ENCODE measurements at regions not wholly inside any gene's neighbourhood (a gene's known extent, or its start where the extent isn't known, plus 50 kb on each side); places are given as distances from the start of the nearest gene placed in this dataset.

DNA sequence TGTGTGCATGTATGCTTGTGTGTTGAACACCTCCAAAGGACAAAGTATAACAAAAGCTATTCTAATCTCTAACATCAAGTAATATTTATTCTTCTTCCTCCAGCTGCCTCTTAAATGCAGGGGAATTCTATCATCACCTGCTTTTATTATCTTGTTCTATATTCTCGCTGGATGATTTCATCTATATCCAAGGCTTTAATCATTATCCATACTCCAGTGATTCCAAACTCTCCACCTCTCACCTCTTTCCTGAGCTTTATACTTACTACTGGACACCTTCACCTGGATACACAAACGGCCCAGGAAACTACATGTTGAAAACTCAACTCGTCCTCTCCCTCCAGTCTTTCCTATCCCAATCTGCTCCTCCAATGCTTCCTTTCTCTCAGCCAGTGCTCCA is 418.6 kb downstream of the KLF5 start:
- Histone ChIP-seq H3K4me1 (ENCODE audit: control insufficient read depth, insufficient read depth, low read length) (no peaks in the 10 kb centered on the region), H3K4me3 (ENCODE audit: low read length) (no peak overlapping the region), H3K27me3 (ENCODE audit: control insufficient read depth, insufficient read depth) (no peaks in the 10 kb centered on the region), H3K9me3 (ENCODE audit: control insufficient read depth, low read length) (no peaks in the 10 kb centered on the region), H3K27ac (ENCODE audit: low read length) (no peak overlapping the region)
- WGBS, result 78% methylated on average over 3 of the region's 3 CpGs
- DNase-seq, result no peak
- intact Hi-C loops (cut with DNase I), result no loop called here
- ATAC-seq, result no peak

DNA sequence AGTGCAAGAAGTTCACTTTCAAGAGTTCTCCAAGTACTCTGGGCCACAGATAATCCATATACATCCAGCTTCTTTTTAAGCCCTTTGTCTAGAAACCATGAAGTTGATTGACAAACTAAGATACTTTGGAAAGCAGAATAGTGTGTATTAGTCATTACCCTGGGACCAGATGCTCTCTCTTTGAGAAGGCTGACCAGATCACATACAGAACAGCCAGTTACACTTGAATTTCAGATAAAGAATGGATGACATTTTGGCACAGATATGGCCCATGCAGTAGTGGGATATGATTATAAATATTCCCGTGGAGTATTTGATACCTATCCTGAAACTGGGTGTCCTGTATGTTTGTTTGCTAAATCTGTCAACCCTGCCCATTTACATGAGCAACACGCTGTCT is 414.2 kb downstream of the KLF5 start:
- Histone ChIP-seq H3K27ac (ENCODE audit: low read length) (no peak overlapping the region), H3K27me3 (ENCODE audit: control insufficient read depth, insufficient read depth) (no peaks in the 10 kb centered on the region), H3K4me3 (ENCODE audit: low read length) (no peak overlapping the region), H3K9me3 (ENCODE audit: control insufficient read depth, low read length) (no peaks in the 10 kb centered on the region), H3K4me1 (ENCODE audit: control insufficient read depth, insufficient read depth, low read length) (no peaks in the 10 kb centered on the region)
- DNase-seq, result no peak
- intact Hi-C loops (cut with DNase I), result no loop called here
- WGBS, result 64% methylated on average over 2 of the region's 2 CpGs
- ATAC-seq, result no peak

DNA sequence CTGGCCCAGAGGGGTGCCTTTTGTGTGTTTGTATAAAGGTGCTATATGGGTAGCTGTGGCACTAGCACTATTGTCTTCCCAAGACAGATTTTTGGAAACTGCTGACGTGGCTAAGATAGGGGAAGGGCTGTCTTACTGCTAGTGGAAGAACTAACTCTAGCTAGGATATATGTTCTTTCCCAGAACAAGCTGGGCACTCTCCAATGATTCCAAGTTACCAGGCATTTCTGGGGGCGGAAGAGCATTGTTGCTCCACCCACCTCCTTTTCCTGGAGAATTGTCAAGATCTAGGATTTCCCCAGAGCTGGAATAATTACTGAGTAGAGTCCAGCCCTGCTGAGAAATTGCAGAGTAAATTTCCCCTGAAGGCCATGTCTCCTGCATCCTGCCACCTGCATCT is 408.3 kb downstream of the KLF5 start:
- DNase-seq, result no peak
- H3K4me1 ChIP-seq (ENCODE audit: control insufficient read depth, insufficient read depth, low read length), result no peaks in the 10 kb centered on the region
- H3K4me3 ChIP-seq (ENCODE audit: low read length), result no peak overlapping the region
- intact Hi-C loops (cut with DNase I), result no loop called here
- WGBS, result 48% methylated on average over 2 of the region's 2 CpGs
- ATAC-seq, result peak in 1 of 2 donors; percentile 29
- no peak overlapping the region for H3K27ac ChIP-seq (ENCODE audit: low read length)
- H3K27me3 ChIP-seq (ENCODE audit: control insufficient read depth, insufficient read depth), result no peaks in the 10 kb centered on the region
- H3K9me3 ChIP-seq (ENCODE audit: control insufficient read depth, low read length), result no peaks in the 10 kb centered on the region

DNA sequence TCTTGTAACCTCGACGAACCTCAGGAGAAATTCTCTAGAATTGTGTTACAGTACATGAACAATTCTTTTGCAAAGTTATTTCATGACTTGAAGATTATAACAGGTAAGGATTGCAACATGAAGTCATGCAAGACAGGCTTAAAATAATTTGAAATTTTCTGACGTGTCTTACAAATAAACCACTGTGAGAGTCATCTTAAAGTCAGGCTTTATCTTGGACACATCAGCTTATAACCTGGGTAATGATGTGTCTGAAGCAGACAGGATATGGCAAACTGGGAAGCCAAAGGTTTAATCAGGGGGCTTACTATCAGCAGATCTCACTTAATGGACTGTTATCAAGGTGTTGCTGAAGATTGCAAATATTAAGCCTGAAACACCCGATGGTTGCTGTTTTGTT is 407.8 kb downstream of the KLF5 start:
- H3K4me3 ChIP-seq (ENCODE audit: low read length), result no peak overlapping the region
- no peaks in the 10 kb centered on the region for H3K9me3 ChIP-seq (ENCODE audit: control insufficient read depth, low read length)
- ATAC-seq (no peak), DNase-seq (no peak)
- intact Hi-C loops (cut with DNase I), result no loop called here
- H3K27me3 ChIP-seq (ENCODE audit: control insufficient read depth, insufficient read depth), result no peaks in the 10 kb centered on the region
- no peaks in the 10 kb centered on the region for H3K4me1 ChIP-seq (ENCODE audit: control insufficient read depth, insufficient read depth, low read length)
- WGBS, result 70% methylated on average over 4 of the region's 4 CpGs
- H3K27ac ChIP-seq (ENCODE audit: low read length), result no peak overlapping the region

DNA sequence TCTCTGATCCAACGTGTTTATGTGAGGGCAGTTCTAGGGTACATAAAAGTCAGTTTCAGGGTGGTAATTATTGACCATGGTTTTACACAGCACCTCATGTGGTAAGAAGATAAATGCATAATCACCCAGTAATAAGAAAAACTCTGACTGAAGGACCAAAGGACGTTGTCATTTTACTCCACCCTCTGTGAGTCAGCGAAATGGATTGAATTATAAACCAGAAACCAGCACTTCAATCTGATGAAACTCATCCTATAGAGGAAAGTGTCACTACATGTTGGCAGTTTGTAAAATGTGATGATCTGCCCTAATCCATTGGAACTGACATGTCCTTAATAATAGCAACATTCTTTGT is 406.8 kb downstream of the KLF5 start:
- H3K27ac ChIP-seq (ENCODE audit: low read length), result no peak overlapping the region
- no peak overlapping the region for H3K4me3 ChIP-seq (ENCODE audit: low read length)
- DNase-seq (no peak), ATAC-seq (no peak)
- no peaks in the 10 kb centered on the region for H3K4me1 ChIP-seq (ENCODE audit: control insufficient read depth, insufficient read depth, low read length)
- no peaks in the 10 kb centered on the region for H3K27me3 ChIP-seq (ENCODE audit: control insufficient read depth, insufficient read depth)
- H3K9me3 ChIP-seq (ENCODE audit: control insufficient read depth, low read length), result no peaks in the 10 kb centered on the region
- intact Hi-C loops (cut with DNase I), result no loop called here
- 48% methylated on average over 3 of the region's 3 CpGs for WGBS

DNA sequence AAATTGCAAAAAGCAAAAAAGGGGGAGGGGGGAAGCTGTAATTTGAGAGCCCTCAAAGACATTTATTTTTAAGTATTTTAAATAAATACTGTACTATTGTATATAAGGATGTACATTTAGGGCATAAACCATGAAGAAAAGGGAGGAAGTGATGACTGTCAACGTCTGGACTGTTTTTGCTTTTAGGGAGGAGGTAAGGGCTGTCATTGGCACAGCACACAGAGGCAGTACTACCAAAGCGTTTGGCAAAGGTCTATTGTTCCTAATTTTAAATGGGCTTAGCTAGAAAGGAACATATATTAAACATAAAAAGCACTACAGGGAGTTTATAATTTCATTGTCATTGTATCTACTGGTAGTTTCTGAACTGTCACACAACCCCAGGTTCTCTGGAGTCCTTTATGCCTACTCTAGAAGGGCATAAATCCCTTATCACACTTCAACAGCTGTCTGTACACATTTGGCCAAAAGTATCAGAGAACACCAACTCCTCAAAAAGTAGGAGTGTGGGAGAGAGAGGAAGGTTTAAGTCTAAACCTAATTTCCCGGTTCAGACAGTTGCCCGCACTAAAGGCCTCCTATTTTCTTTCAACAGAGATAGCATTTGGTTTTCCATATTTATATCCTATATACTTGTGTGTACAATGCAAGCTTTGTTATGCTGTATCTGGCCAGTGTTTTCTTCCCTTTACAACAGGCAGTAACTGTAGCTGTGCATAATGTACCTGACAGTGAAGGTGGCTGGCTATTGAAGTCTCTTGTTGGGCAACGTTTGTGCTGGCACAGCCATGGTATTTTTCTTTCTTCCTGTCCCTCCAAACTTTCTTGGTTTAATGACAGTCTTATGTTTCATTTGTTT is 406.2 kb downstream of the KLF5 start:
- no peak for DNase-seq
- Histone ChIP-seq H3K4me1 (ENCODE audit: control insufficient read depth, insufficient read depth, low read length) (no peaks in the 10 kb centered on the region), H3K9me3 (ENCODE audit: control insufficient read depth, low read length) (no peaks in the 10 kb centered on the region), H3K27me3 (ENCODE audit: control insufficient read depth, insufficient read depth) (no peaks in the 10 kb centered on the region), H3K4me3 (ENCODE audit: low read length) (no peak overlapping the region), H3K27ac (ENCODE audit: low read length) (no peak overlapping the region)
- WGBS, result 46% methylated on average over 5 of the region's 5 CpGs
- intact Hi-C loops (cut with DNase I), result no loop called here
- no peak for ATAC-seq

DNA sequence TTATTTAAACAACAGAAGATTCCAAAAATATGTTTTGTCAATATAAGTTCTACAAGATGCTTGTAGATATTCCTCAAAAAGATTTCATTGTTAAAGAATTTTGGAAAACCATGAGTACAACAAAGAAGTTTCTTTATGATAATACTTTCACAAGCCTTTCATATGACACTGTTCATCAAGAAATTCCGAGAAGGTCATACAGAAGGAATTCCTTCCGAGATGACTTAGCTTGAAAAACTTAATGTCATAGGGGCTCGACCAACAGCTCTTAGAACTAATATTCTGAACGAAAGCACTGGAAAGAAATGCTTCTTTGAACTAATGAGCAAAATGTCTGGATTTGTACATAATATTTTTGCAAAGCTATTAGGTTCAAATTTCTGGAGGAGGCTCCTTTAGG is 403.4 kb downstream of the KLF5 start:
- no peak for DNase-seq
- Histone ChIP-seq H3K4me1 (ENCODE audit: control insufficient read depth, insufficient read depth, low read length) (no peaks in the 10 kb centered on the region), H3K9me3 (ENCODE audit: control insufficient read depth, low read length) (no peaks in the 10 kb centered on the region), H3K27me3 (ENCODE audit: control insufficient read depth, insufficient read depth) (no peaks in the 10 kb centered on the region), H3K4me3 (ENCODE audit: low read length) (no peak overlapping the region), H3K27ac (ENCODE audit: low read length) (no peak overlapping the region)
- ATAC-seq, result no peak
- 66% methylated on average over 4 of the region's 4 CpGs for WGBS
- intact Hi-C loops (cut with DNase I), result no loop called here

DNA sequence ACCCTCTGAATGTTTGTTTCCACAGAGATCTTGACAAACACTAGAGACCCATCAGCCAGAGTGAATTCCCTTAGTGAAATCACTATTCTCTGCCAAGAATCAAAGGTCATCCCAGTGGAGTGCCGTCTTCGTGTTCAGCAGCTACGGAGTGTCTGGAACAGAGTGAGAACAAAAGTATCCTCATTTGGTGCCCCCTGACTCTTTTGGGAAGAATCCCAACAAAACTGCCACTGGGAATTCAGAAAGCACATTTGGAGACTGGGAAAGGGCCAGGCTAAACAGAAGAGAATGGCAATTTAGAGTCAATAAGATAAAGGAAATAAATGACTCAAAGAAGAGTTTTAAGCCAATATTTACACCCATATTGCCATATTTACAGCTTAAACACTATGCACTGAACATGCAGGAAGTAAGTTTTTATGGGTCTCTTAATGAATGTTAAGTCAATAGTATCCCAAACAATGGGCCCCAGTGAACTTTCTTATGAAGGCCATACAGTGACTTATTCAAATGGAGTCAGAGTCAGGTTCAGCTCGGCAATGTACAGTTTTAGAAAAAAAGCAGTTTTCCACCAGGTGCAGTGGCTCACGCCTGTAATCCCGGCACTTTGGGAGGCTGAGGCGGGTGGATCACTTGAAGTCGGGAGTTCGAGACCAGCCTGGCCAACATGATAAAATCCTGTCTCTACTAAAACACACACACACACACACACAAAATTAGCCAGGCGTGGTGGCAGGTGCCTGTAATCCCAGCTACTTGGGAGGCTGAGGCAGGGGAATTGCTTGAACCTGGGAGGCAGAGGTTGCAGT is 392.6 kb downstream of the KLF5 start:
- no peaks in the 10 kb centered on the region for H3K4me1 ChIP-seq (ENCODE audit: control insufficient read depth, insufficient read depth, low read length)
- DNase-seq (no peak), ATAC-seq (peak in 1 of 2 donors; percentile 40)
- no peak overlapping the region for H3K4me3 ChIP-seq (ENCODE audit: low read length)
- no peak overlapping the region for H3K27ac ChIP-seq (ENCODE audit: low read length)
- no peaks in the 10 kb centered on the region for H3K27me3 ChIP-seq (ENCODE audit: control insufficient read depth, insufficient read depth)
- intact Hi-C loops (cut with DNase I), result no loop called here
- WGBS, result 67% methylated on average over 10 of the region's 10 CpGs
- H3K9me3 ChIP-seq (ENCODE audit: control insufficient read depth, low read length), result no peaks in the 10 kb centered on the region

DNA sequence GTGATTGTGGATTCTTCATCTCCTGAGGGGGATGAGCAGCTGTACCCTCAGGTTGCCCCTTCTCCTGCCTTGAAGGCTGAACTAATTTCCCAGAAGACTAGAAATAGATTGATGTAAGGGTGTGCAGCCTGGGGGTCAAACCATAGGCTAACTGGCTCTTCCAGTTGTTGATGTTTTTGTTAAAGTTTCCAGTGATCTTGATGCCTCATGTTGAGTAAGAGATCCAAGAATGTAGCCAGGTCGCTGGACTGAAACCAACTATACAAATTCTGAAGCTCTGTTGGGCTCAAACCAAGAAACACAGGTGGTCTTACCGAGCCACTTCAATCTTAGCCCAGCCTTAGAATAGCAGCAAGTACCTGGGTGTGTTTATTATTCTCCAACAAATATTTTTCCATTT is 391.8 kb downstream of the KLF5 start:
- Histone ChIP-seq H3K4me3 (ENCODE audit: low read length) (no peak overlapping the region), H3K4me1 (ENCODE audit: control insufficient read depth, insufficient read depth, low read length) (no peaks in the 10 kb centered on the region), H3K27ac (ENCODE audit: low read length) (no peak overlapping the region), H3K9me3 (ENCODE audit: control insufficient read depth, low read length) (no peaks in the 10 kb centered on the region), H3K27me3 (ENCODE audit: control insufficient read depth, insufficient read depth) (no peaks in the 10 kb centered on the region)
- intact Hi-C loops (cut with DNase I), result no loop called here
- ATAC-seq (no peak), DNase-seq (no peak)
- 69% methylated on average over 2 of the region's 2 CpGs for WGBS

DNA sequence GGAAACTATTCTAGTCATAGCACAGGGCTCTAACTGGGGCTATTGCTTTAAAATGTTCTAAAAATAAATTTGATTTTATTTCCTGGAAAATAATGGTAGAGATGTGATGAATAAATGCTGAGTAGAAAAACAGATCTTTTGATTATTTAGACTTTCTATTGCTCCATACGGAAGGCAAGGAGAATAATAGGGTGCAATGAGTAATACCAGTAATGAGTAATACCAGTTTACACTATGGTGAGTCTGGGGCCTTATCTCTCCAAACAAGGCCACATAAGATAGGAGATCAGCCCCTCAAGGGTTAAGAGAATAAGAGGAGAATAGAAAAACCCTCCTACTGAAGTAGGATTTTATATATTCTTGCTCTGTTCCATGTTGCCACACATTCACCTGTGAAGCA is 390.4 kb downstream of the KLF5 start:
- no peak overlapping the region for H3K4me3 ChIP-seq (ENCODE audit: low read length)
- H3K27ac ChIP-seq (ENCODE audit: low read length), result no peak overlapping the region
- no peaks in the 10 kb centered on the region for H3K4me1 ChIP-seq (ENCODE audit: control insufficient read depth, insufficient read depth, low read length)
- no peaks in the 10 kb centered on the region for H3K27me3 ChIP-seq (ENCODE audit: control insufficient read depth, insufficient read depth)
- intact Hi-C loops (cut with DNase I), result no loop called here
- 58% methylated on average over 1 of the region's 1 CpG for WGBS
- DNase-seq, result no peak
- no peaks in the 10 kb centered on the region for H3K9me3 ChIP-seq (ENCODE audit: control insufficient read depth, low read length)
- no peak for ATAC-seq

DNA sequence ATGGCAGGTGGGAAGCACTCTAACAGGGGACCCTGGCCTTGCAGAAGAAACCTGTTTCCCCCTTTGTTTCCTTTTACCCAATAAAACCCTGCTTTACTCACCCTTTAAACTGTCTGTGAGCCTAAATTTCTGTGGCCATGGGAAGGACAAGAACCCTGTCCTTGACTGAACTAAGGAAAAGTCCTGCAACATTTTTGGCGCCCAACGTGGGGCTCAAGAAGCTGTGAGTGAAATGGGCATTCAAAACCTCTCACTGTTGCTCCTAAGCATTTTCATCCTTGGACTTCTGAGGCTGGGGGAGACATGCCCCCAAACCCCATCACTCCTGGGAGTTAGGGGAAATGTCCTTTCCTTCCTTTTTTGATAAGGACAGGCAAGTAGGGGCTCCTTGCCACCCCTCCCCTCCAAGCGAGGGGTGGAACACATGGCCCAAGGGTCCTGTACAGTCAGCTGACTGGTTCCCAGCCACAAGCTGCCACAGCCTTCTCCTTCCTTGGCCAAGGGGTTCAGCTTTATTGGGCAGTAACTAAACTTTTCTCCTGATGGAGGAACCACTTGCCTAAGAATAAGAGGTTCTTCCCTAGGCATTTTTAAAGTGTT is 381.6 kb downstream of the KLF5 start:
- H3K9me3 ChIP-seq (ENCODE audit: control insufficient read depth, low read length), result peaks cover 9% of the 10 kb centered on the region

More for the DNA sequence above, 381.6 kb downstream of the KLF5 start:
- intact Hi-C loops (cut with DNase I), result no loop called here
- Histone ChIP-seq H3K4me1 (ENCODE audit: control insufficient read depth, insufficient read depth, low read length) (no peaks in the 10 kb centered on the region), H3K27me3 (ENCODE audit: control insufficient read depth, insufficient read depth) (no peaks in the 10 kb centered on the region), H3K4me3 (ENCODE audit: low read length) (no peak overlapping the region), H3K27ac (ENCODE audit: low read length) (no peak overlapping the region)
- WGBS, result 87% methylated on average over 3 of the region's 3 CpGs
- ATAC-seq, result no peak
- DNase-seq, result peak in 1 of 3 donors; percentile 21

Measured in right cardiac atrium (tissue), 5 donors.